HG03432 (cell line): ENCODE measurements at regions not wholly inside any gene's neighbourhood (a gene's known extent, or its start where the extent isn't known, plus 50 kb on each side); places are given as distances from the start of the nearest gene placed in this dataset.
A peak's percentile ranks its signal among the peaks of the same experiment; 100 is the strongest.

ENCODE experiments used
- ATAC-seq: cut with Tn5 transposase; IDR thresholded peaks from one replicate; pipeline ENCODE4 v1.9.1; 2021; ENCODE audit warnings: mild to moderate bottlenecking, moderate library complexity; ENCODE audit not compliant: unreplicated experiment

- ATAC-seq, result no peak
Measured at GRCh38 chrX:51954592-51954991, 61.2 kb downstream of the MAGED1 start.

- peak; percentile 98 for ATAC-seq
Measured at GRCh38 chrX:51955200-51955599, 61.8 kb downstream of the MAGED1 start.

GRCh38 chrX:51956441-51956840 is 63.0 kb downstream of the MAGED1 start:
- ATAC-seq, result no peak

GRCh38 chrX:51975360-51975759 is 81.9 kb downstream of the MAGED1 start:
- ATAC-seq, result no peak

- ATAC-seq, result no peak
Measured at GRCh38 chrX:51975811-51976210, 82.4 kb downstream of the MAGED1 start.

- no peak for ATAC-seq
Measured at GRCh38 chrX:51976503-51976902, 83.1 kb downstream of the MAGED1 start.
